ENCODE measurements at regions not wholly inside any gene's neighbourhood (a gene's known extent, or its start where the extent isn't known, plus 50 kb on each side); places are given as distances from the start of the nearest gene placed in this dataset.

GRCh38 chr12:118603610-118604361, 227.4 kb downstream of the SUDS3 start:
- DNase-seq (no peak), ATAC-seq (ENCODE audit: insufficient read depth, low FRiP score) (no peak)
- Histone ChIP-seq H3K27me3 (ENCODE audit: control insufficient read depth in 3 of 3, insufficient read depth in 3 of 3, low read length in 2 of 3) (no peaks in the 10 kb centered on the region), H3K9me3 (ENCODE audit: control insufficient read depth in 4 of 4, insufficient read depth in 3 of 4, low read length in 3 of 4) (peaks cover 0 to 3% (median 0%) of the 10 kb centered on the region in 4 donors), H3K9ac (ENCODE audit: insufficient read depth in 1 of 2, low read length in 2 of 2) (no peak overlapping the region), H3K36me3 (ENCODE audit: control insufficient read depth in 4 of 4, insufficient read depth in 4 of 4, low read length in 4 of 4) (no peaks in the 10 kb centered on the region), H3K4me3 (no peak overlapping the region), H3K27ac (ENCODE audit: low read depth in 1 of 2, low read length in 1 of 2) (no peak overlapping the region), H3K4me1 (ENCODE audit: control insufficient read depth in 5 of 5, insufficient read depth in 5 of 5, low read length in 5 of 5) (no peaks in the 10 kb centered on the region)
- WGBS, 2 donors: 50 to 63% methylated on average over 3 of the region's 3 CpGs
- no peak for TF ChIP-seq CTCF (IDR thresholded peaks at IDR 0.05; ENCODE audit: control extremely low read depth, extremely low read depth)

GRCh38 chr12:118606690-118607089, 230.3 kb downstream of the SUDS3 start:
- no peaks in the 10 kb centered on the region for H3K4me1 ChIP-seq (ENCODE audit: control insufficient read depth in 5 of 5, insufficient read depth in 5 of 5, low read length in 5 of 5)
- 90 to 93% methylated on average over 8 of the region's 8 CpGs for WGBS, 2 donors
- H3K27ac ChIP-seq (ENCODE audit: low read depth in 1 of 2, low read length in 1 of 2): no peak overlapping the region
- TF ChIP-seq CTCF (IDR thresholded peaks at IDR 0.05; ENCODE audit: control extremely low read depth, extremely low read depth): no peak
- peaks cover 0 to 3% (median 0%) of the 10 kb centered on the region in 4 donors for H3K9me3 ChIP-seq (ENCODE audit: control insufficient read depth in 4 of 4, insufficient read depth in 3 of 4, low read length in 3 of 4)
- DNase-seq: no peak
- H3K27me3 ChIP-seq (ENCODE audit: control insufficient read depth in 3 of 3, insufficient read depth in 3 of 3, low read length in 2 of 3): no peaks in the 10 kb centered on the region
- H3K36me3 ChIP-seq (ENCODE audit: control insufficient read depth in 4 of 4, insufficient read depth in 4 of 4, low read length in 4 of 4): no peaks in the 10 kb centered on the region
- ATAC-seq (ENCODE audit: insufficient read depth, low FRiP score): no peak
- H3K9ac ChIP-seq (ENCODE audit: insufficient read depth in 1 of 2, low read length in 2 of 2): no peak overlapping the region
- H3K4me3 ChIP-seq: no peak overlapping the region

- H3K4me1 ChIP-seq (ENCODE audit: control insufficient read depth in 5 of 5, insufficient read depth in 5 of 5, low read length in 5 of 5): no peaks in the 10 kb centered on the region
- no peaks in the 10 kb centered on the region for H3K36me3 ChIP-seq (ENCODE audit: control insufficient read depth in 4 of 4, insufficient read depth in 4 of 4, low read length in 4 of 4)
- no peak overlapping the region for H3K4me3 ChIP-seq
- ATAC-seq (ENCODE audit: insufficient read depth, low FRiP score) (no peak), DNase-seq (no peak)
- WGBS, 2 donors: 90 to 96% methylated on average over 3 of the region's 3 CpGs
- H3K27me3 ChIP-seq (ENCODE audit: control insufficient read depth in 3 of 3, insufficient read depth in 3 of 3, low read length in 2 of 3): no peaks in the 10 kb centered on the region
- no peak overlapping the region for H3K27ac ChIP-seq (ENCODE audit: low read depth in 1 of 2, low read length in 1 of 2)
- H3K9me3 ChIP-seq (ENCODE audit: control insufficient read depth in 4 of 4, insufficient read depth in 3 of 4, low read length in 3 of 4): peaks cover 0 to 3% (median 0%) of the 10 kb centered on the region in 4 donors
- no peak for TF ChIP-seq CTCF (IDR thresholded peaks at IDR 0.05; ENCODE audit: control extremely low read depth, extremely low read depth)
- H3K9ac ChIP-seq (ENCODE audit: insufficient read depth in 1 of 2, low read length in 2 of 2): no peak overlapping the region
Measured at GRCh38 chr12:118607831-118608230, 231.5 kb downstream of the SUDS3 start.

Data from lung (tissue), 11 donors.